ENCODE measurements at regions not wholly inside any gene's neighbourhood (a gene's known extent, or its start where the extent isn't known, plus 50 kb on each side); places are given as distances from the start of the nearest gene placed in this dataset.

GRCh38 chr4:154961263-154961662 is 180.2 kb downstream of the RBM46 start:
- TF ChIP-seq, protein P1, sequence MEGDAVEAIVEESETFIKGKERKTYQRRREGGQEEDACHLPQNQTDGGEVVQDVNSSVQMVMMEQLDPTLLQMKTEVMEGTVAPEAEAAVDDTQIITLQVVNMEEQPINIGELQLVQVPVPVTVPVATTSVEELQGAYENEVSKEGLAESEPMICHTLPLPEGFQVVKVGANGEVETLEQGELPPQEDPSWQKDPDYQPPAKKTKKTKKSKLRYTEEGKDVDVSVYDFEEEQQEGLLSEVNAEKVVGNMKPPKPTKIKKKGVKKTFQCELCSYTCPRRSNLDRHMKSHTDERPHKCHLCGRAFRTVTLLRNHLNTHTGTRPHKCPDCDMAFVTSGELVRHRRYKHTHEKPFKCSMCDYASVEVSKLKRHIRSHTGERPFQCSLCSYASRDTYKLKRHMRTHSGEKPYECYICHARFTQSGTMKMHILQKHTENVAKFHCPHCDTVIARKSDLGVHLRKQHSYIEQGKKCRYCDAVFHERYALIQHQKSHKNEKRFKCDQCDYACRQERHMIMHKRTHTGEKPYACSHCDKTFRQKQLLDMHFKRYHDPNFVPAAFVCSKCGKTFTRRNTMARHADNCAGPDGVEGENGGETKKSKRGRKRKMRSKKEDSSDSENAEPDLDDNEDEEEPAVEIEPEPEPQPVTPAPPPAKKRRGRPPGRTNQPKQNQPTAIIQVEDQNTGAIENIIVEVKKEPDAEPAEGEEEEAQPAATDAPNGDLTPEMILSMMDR (IDR thresholded peaks at IDR 0.05 in 4 of 5, conservative IDR thresholded peaks at IDR 0.05 in 1 of 5), result no peak
- TF ChIP-seq POLR2A (IDR thresholded peaks at IDR 0.05), result no peak

Data from gastrocnemius medialis (tissue), 4 donors.